Naive thymus-derived CD4-positive, alpha-beta T cell (primary cell): ENCODE measurements at regions not wholly inside any gene's neighbourhood (a gene's known extent, or its start where the extent isn't known, plus 50 kb on each side); places are given as distances from the start of the nearest gene placed in this dataset.

Source experiments
- ATAC-seq: fragments of 150-1000 bp; cut with Tn5 transposase; 2 replicates; pipeline ENCODE4 v1.10.0; 2021; ENCODE audit warnings: mild to moderate bottlenecking, moderate library complexity
- CTCF ChIA-PET: fragments of 350-600 bp; sonication (Branson Sonifier 250); formaldehyde crosslinking; loops from one replicate; lab custom pipeline; 2021; ENCODE audit warnings: antibody characterized with exemption; lab: Charles Lee
- POLR2A ChIA-PET: fragments of 350-600 bp; sonication (Branson Sonifier 250); formaldehyde crosslinking; loops from one replicate; lab custom pipeline; 2021; ENCODE audit warnings: antibody characterized with exemption, inconsistent platforms; lab: Charles Lee
- DNase-seq, 9 donors: peaks; one replicate each; pipeline versions ENCODE4 v3.0.0 to v3.0.0-alpha.2; 2020 to 2022; ENCODE audit warnings: mixed read lengths in 1 of 9
- H3K27ac ChIP-seq: one replicate; pipeline ENCODE4 v1.7.0; 2013; ENCODE audit warnings: mild to moderate bottlenecking, low read depth, low read length, moderate library complexity
- H3K27me3 ChIP-seq, 2 donors: one replicate each; pipeline ENCODE4 v1.7.0; 2013; ENCODE audit warnings: low read length in 2 of 2, mild to moderate bottlenecking in 2 of 2, moderate library complexity in 2 of 2; ENCODE audit not compliant: control insufficient read depth in 2 of 2, insufficient read depth in 2 of 2
- H3K36me3 ChIP-seq, 3 experiments: 1 replicate in 2 of 3; 2 replicates in 1 of 3; pipeline ENCODE4 v1.7.0; 2013; ENCODE audit warnings: low read length in 3 of 3, mild to moderate bottlenecking in 3 of 3, moderate library complexity in 1 of 3; ENCODE audit not compliant: insufficient read depth in 3 of 3, control insufficient read depth in 2 of 3
- H3K4me1 ChIP-seq, 2 donors: one replicate each; pipeline ENCODE4 v1.7.0; 2013; ENCODE audit warnings: low read length in 2 of 2, mild to moderate bottlenecking in 2 of 2, moderate library complexity in 1 of 2; ENCODE audit not compliant: control insufficient read depth in 2 of 2, insufficient read depth in 2 of 2
- H3K4me3 ChIP-seq: 2 replicates; pipeline ENCODE4 v1.7.0; 2013; ENCODE audit warnings: mild to moderate bottlenecking, low read length
- H3K9me3 ChIP-seq, 3 experiments: 1 replicate in 2 of 3; 2 replicates in 1 of 3; pipeline ENCODE4 v1.7.0; 2013; ENCODE audit warnings: low read length in 3 of 3; ENCODE audit not compliant: control insufficient read depth in 2 of 3
- H3K27ac Mint-ChIP-seq, 9 donors: one replicate each; pipeline ENCODE4 v1.8.0; 2020 to 2022; ENCODE audit warnings: mixed read lengths in 9 of 9, mild to moderate bottlenecking in 8 of 9, moderate library complexity in 5 of 9, inconsistent platforms in 2 of 9
- H3K27me3 Mint-ChIP-seq, 5 donors: one replicate each; pipeline ENCODE4 v1.8.0; 2021 to 2022; ENCODE audit warnings: mixed read lengths in 5 of 5, mild to moderate bottlenecking in 1 of 5
- H3K36me3 Mint-ChIP-seq, 5 donors: one replicate each; pipeline ENCODE4 v1.8.0; 2020 to 2022; ENCODE audit warnings: mixed read lengths in 5 of 5, mild to moderate bottlenecking in 3 of 5, inconsistent platforms in 1 of 5
- H3K4me1 Mint-ChIP-seq, 7 donors: one replicate each; pipeline ENCODE4 v1.8.0; 2020 to 2022; ENCODE audit warnings: mixed read lengths in 7 of 7, mild to moderate bottlenecking in 3 of 7, inconsistent platforms in 1 of 7
- H3K4me3 Mint-ChIP-seq, 10 donors: one replicate each; pipeline ENCODE4 v1.8.0; 2020 to 2022; ENCODE audit warnings: mild to moderate bottlenecking in 10 of 10, mixed read lengths in 10 of 10, moderate library complexity in 6 of 10, inconsistent platforms in 2 of 10
- H3K9me3 Mint-ChIP-seq, 11 donors: one replicate each; pipeline ENCODE4 v1.8.0; 2020 to 2022; ENCODE audit warnings: mixed read lengths in 11 of 11, mild to moderate bottlenecking in 4 of 11, inconsistent platforms in 1 of 11, moderate library complexity in 1 of 11
- intact Hi-C, 2 donors: fragments of 100-400 bp; cut with micrococcal nuclease; formaldehyde crosslinking; loops; one replicate each; pipeline ENCODE4 v1.15.1; 2023

DNA sequence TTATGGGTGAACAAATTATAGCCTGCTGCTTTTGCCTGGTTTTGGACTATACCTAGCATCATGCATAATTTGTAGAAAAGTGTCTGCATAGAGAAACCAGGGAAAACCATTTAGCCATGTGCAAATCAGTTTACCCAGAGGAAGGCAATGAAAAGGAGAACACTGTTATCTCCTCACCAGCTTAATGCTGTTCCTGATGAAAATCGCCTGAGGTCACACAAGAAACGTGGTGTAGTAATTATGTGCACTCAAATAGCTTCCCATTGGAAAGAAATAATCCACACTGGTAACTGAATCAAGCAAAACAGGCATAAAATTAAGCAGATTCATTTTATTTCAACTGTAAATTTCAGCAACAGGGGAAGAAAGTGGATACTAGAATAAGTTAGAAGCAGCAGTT is 51.7 kb upstream of the FAM240B start:
- Histone ChIP-seq H3K27me3 (no peaks in the 10 kb centered on the region), H3K4me1 (no peaks in the 10 kb centered on the region), H3K4me3 (no peak overlapping the region), H3K27ac (no peak overlapping the region), H3K36me3 (no peaks in the 10 kb centered on the region), H3K9me3 (no peaks in the 10 kb centered on the region)
- Mint-ChIP-seq H3K9me3 (peaks cover 0 to 11% (median 3%) of the 10 kb centered on the region in 11 donors), H3K4me1 (no peaks in the 10 kb centered on the region), H3K4me3 (no peak overlapping the region), H3K27me3 (peaks cover 0 to 29% (median 4%) of the 10 kb centered on the region in 5 donors), H3K36me3 (no peaks in the 10 kb centered on the region), H3K27ac (no peak overlapping the region)
- CTCF ChIA-PET, result no interaction called here
- POLR2A ChIA-PET, result no interaction called here
- ATAC-seq, result no peak
- no peak for DNase-seq
- intact Hi-C loops, result no loop called here
